Vagina (tissue), 2 donors: ENCODE measurements at regions not wholly inside any gene's neighbourhood (a gene's known extent, or its start where the extent isn't known, plus 50 kb on each side); places are given as distances from the start of the nearest gene placed in this dataset.

Experiments used
- POLR2A ChIP-seq, 2 donors: fragments of 450-650 bp; IDR thresholded peaks; one replicate each; pipeline ENCODE4 v1.6.1; 2017; ENCODE audit warnings: antibody characterized with exemption in 2 of 2, mild to moderate bottlenecking in 2 of 2, moderate library complexity in 2 of 2
- POLR2AphosphoS5 ChIP-seq, 2 donors: sonication (generic); formaldehyde crosslinking; IDR thresholded peaks; one replicate each; pipeline ENCODE4 v1.9.0; 2017; ENCODE audit warnings: antibody characterized with exemption in 2 of 2, mild to moderate bottlenecking in 2 of 2, low read depth in 1 of 2; ENCODE audit not compliant: insufficient read depth in 1 of 2
- TF ChIP-seq, protein P1 (sequence below), 3 experiments: fragments of 450-650 bp in 2 of 3; fragments of 200-600 bp in 1 of 3; sonication (generic) in 1 of 3; IDR thresholded peaks; one replicate each; pipeline ENCODE4 v1.5.1; 2017 to 2019; ENCODE audit warnings: antibody characterized with exemption in 3 of 3, mild to moderate bottlenecking in 2 of 3, moderate library complexity in 2 of 3

DNA sequence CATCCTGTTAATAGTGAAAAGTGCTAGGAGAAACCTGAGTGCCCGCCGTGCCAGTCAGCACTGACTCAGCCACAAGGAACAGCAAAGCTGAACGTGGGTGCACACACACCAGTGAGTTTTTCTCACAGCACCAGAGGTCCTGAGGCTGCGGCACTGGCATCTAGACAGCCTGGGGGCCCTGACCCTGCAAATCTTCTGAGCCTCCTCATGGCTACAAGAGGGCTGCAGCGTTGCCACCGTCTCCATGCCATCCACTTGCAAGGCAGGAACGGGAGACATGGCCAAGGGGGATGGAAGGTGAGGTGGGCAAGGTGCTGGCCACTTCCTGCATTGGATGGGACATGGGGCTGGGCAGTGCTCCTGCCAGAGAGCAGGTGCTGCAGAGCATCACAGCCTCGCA, 211.2 kb upstream of the SOX1 start:
- TF ChIP-seq POLR2A (IDR thresholded peaks at IDR 0.05) = no peak
- TF ChIP-seq, protein P1, sequence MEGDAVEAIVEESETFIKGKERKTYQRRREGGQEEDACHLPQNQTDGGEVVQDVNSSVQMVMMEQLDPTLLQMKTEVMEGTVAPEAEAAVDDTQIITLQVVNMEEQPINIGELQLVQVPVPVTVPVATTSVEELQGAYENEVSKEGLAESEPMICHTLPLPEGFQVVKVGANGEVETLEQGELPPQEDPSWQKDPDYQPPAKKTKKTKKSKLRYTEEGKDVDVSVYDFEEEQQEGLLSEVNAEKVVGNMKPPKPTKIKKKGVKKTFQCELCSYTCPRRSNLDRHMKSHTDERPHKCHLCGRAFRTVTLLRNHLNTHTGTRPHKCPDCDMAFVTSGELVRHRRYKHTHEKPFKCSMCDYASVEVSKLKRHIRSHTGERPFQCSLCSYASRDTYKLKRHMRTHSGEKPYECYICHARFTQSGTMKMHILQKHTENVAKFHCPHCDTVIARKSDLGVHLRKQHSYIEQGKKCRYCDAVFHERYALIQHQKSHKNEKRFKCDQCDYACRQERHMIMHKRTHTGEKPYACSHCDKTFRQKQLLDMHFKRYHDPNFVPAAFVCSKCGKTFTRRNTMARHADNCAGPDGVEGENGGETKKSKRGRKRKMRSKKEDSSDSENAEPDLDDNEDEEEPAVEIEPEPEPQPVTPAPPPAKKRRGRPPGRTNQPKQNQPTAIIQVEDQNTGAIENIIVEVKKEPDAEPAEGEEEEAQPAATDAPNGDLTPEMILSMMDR (IDR thresholded peaks at IDR 0.05) = no peak
- TF ChIP-seq POLR2AphosphoS5 (IDR thresholded peaks at IDR 0.05; ENCODE audit: insufficient read depth in 1 of 2, low read depth in 1 of 2) = no peak
